GM23248 (cell line): ENCODE measurements at regions not wholly inside any gene's neighbourhood (a gene's known extent, or its start where the extent isn't known, plus 50 kb on each side); places are given as distances from the start of the nearest gene placed in this dataset.

Experiments used
- EZH2 ChIP-seq: fragments of 200-600 bp; sonication (generic); IDR thresholded peaks from 2 replicates; pipeline ENCODE4 v1.6.1; 2018; ENCODE audit warnings: antibody characterized with exemption, mild to moderate bottlenecking; ENCODE audit not compliant: insufficient read depth, poor library complexity, severe bottlenecking
- EZH2phosphoT487 ChIP-seq: fragments of 200-600 bp; sonication (generic); IDR thresholded peaks from 2 replicates; pipeline ENCODE4 v1.6.1; 2018; ENCODE audit warnings: antibody characterized with exemption, moderate library complexity, mild to moderate bottlenecking, low read depth; ENCODE audit not compliant: insufficient read depth

GRCh38 chr12:14260011-14260993 is 105.2 kb upstream of the ATF7IP start:
- TF ChIP-seq EZH2phosphoT487 (no peak), EZH2 (no peak)
